ENCODE measurements at regions not wholly inside any gene's neighbourhood (a gene's known extent, or its start where the extent isn't known, plus 50 kb on each side); places are given as distances from the start of the nearest gene placed in this dataset.

DNA sequence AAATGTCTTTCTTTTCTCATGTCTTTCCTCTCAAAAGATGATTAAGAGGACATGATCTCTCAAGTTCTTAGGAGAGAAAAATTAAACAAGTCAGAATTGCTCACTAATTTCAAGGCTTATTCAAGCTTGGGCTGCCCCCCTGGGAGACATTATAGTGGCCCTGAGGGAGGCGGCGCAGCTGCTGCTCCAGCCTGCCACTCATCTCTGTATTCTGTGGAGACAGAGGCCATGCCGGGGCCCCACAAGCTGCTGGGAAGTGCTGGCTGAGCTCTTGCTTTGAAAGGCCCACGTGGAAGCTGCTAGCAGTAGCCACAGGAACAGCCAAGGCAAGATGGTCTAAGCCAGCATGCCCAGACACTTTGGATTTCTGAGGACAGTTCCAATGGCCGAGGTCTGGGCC, 267.4 kb downstream of the LNPK start:
- H3K9ac ChIP-seq (replicated peaks; ENCODE audit: extremely low read depth, insufficient read depth, low read length) = no peak overlapping the region
- dilution Hi-C loops (cut with MboI; ENCODE audit: extremely low pct_ligation_motif_present, low sequenced_read_pairs) = no loop called here
- no peaks in the 10 kb centered on the region for H3K4me1 ChIP-seq (ENCODE audit: control insufficient read depth, extremely low read depth, insufficient read depth, low read length)
- no peaks in the 10 kb centered on the region for H3K36me3 ChIP-seq (ENCODE audit: control insufficient read depth in 2 of 2, extremely low read depth in 1 of 2, insufficient read depth in 2 of 2, low read length in 2 of 2)
- no peaks in the 10 kb centered on the region for H3K79me2 ChIP-seq (ENCODE audit: control insufficient read depth, insufficient read depth, low read length)
- ChIA-PET POLR2A (no interaction called here), CTCF (no interaction called here)
- no TSS peak for BruUV-seq (replicated peaks)
- no peak for TF ChIP-seq CTCF (IDR thresholded peaks at IDR 0.05; ENCODE audit: extremely low read depth in 1 of 2, insufficient read depth in 1 of 2, low read depth in 1 of 2, low read length in 2 of 2)
- TF ChIP-seq FOS (IDR thresholded peaks at IDR 0.05; ENCODE audit: borderline replicate concordance, insufficient read depth, low read length) = no peak
- TF ChIP-seq, protein P1, sequence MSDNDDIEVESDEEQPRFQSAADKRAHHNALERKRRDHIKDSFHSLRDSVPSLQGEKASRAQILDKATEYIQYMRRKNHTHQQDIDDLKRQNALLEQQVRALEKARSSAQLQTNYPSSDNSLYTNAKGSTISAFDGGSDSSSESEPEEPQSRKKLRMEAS (IDR thresholded peaks at IDR 0.05; ENCODE audit: insufficient read depth, insufficient read length) = no peak
- no peak for TF ChIP-seq MYC (IDR thresholded peaks at IDR 0.05; ENCODE audit: low read depth, low read length)
- no peak for TF ChIP-seq GATA2 (IDR thresholded peaks at IDR 0.05; ENCODE audit: insufficient read depth, insufficient read length, low read depth, low read length)
- no peak for TF ChIP-seq POLR2AphosphoS5 (IDR thresholded peaks at IDR 0.05; ENCODE audit: insufficient read depth, low read depth, low read length)
- TF ChIP-seq POLR2A (IDR thresholded peaks at IDR 0.05; ENCODE audit: low read depth, low read length) = no peak
- no peak for TF ChIP-seq EZH2 (IDR thresholded peaks at IDR 0.05; ENCODE audit: borderline replicate concordance, low read depth, low read length, severe bottlenecking)
- no peak for TF ChIP-seq JUN (IDR thresholded peaks at IDR 0.05; ENCODE audit: borderline replicate concordance, insufficient read depth, insufficient read length, low read depth)
- no peak for DNase-seq (ENCODE audit: low read depth, low spot score)
- no peaks in the 10 kb centered on the region for H3K27me3 ChIP-seq (ENCODE audit: control insufficient read depth in 2 of 2, insufficient read depth in 2 of 2, low read length in 2 of 2)
- no peak overlapping the region for H2AFZ ChIP-seq (ENCODE audit: low read depth, low read length)
- no peaks in the 10 kb centered on the region for H4K20me1 ChIP-seq (replicated peaks; ENCODE audit: control insufficient read depth, extremely low read depth, insufficient read depth, low read length)
- no peaks in the 10 kb centered on the region for H3K9me1 ChIP-seq (replicated peaks; ENCODE audit: control insufficient read depth, extremely low read depth, insufficient read depth, low read length)
- no peaks in the 10 kb centered on the region for H3K9me3 ChIP-seq (replicated peaks; ENCODE audit: control insufficient read depth, insufficient read depth, low read length)
- H3K4me2 ChIP-seq (ENCODE audit: insufficient read depth, low read length) = no peak overlapping the region
- no peak overlapping the region for H3K27ac ChIP-seq (ENCODE audit: insufficient read depth, low read depth, low read length)
- intact Hi-C loops (cut with micrococcal nuclease) = no loop called here
- FAIRE-seq = no peak
- no peak overlapping the region for H3K4me3 ChIP-seq (replicated peaks in 1 of 3; ENCODE audit: insufficient read depth in 1 of 3, low read depth in 1 of 3, low read length in 3 of 3)

Measured in endothelial cell of umbilical vein (primary cell).